ENCODE measurements at regions not wholly inside any gene's neighbourhood (a gene's known extent, or its start where the extent isn't known, plus 50 kb on each side); places are given as distances from the start of the nearest gene placed in this dataset.

DNA sequence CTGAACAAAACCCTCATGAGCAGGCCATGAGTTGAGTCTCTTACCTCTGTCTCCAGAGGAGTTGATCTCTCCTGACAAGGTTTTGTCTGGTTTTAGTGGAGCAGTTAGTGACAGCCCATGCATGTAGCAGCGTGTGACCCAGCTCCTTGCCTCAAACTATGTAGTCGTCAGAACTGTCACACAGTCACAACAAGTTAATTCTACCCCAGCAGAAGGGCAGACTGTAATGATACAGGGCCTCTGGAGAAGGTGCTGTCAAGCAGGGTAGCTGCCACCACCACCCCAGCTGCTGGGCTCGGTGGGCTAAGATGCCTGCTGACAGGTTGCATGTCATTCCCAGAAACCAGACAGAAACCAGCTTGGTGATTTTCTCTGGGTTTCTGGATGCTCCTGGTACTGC lies 194.5 kb downstream of the PSAT1 start:
- 92% methylated on average over 3 of the region's 3 CpGs; no CpG with 5 or more reads in 1 of the 2 experiments for WGBS, 2 experiments (ENCODE audit: extremely low coverage in 1 of 2, insufficient coverage in 1 of 2, insufficient read length in 1 of 2, insufficient replicate concordance in 2 of 2, low coverage in 1 of 2, low lambda C conversion rate in 2 of 2, missing lambda C conversion rate in 1 of 2)
- Histone ChIP-seq H3K18ac (ENCODE audit: extremely low read depth, low read length) (no peak overlapping the region), H3K56ac (replicated peaks; ENCODE audit: insufficient read length, low read depth, low read length) (no peak overlapping the region), H3K23ac (ENCODE audit: insufficient read length) (no peak overlapping the region), H2AFZ (ENCODE audit: low read length) (no peak overlapping the region), H2BK120ac (replicated peaks; ENCODE audit: low read depth, low read length) (no peak overlapping the region), H2BK12ac (ENCODE audit: low read depth, low read length) (no peak overlapping the region), H3K9me3 (ENCODE audit: insufficient read depth in 2 of 2, low read depth in 1 of 2, low read length in 1 of 2) (no peaks in the 10 kb centered on the region), H3K14ac (ENCODE audit: insufficient read length) (no peak overlapping the region), H3K23me2 (ENCODE audit: low read depth, low read length) (no peaks in the 10 kb centered on the region), H4K20me1 (replicated peaks in 1 of 2; ENCODE audit: control insufficient read depth in 1 of 2, insufficient read depth in 2 of 2, low read length in 2 of 2) (no peaks in the 10 kb centered on the region), H3K4me2 (ENCODE audit: insufficient read depth in 1 of 2, low read depth in 2 of 2, low read length in 2 of 2) (no peak overlapping the region), H3K79me2 (ENCODE audit: control insufficient read depth in 1 of 2, insufficient read depth in 2 of 2, low read length in 2 of 2) (no peaks in the 10 kb centered on the region), H4K5ac (ENCODE audit: insufficient read length, low read depth, low read length) (no peak overlapping the region), H3K4ac (replicated peaks; ENCODE audit: insufficient read length, low read depth, low read length) (no peak overlapping the region), H2BK15ac (ENCODE audit: low read length) (no peak overlapping the region), H4K91ac (replicated peaks; ENCODE audit: insufficient read length, low read length) (no peak overlapping the region), H2BK20ac (ENCODE audit: low read length) (no peak overlapping the region), H2BK5ac (ENCODE audit: low read depth, low read length) (no peak overlapping the region), H3K36me3 (ENCODE audit: control insufficient read depth in 2 of 4, insufficient read depth in 4 of 4, low read length in 3 of 4) (no peaks in the 10 kb centered on the region), H4K8ac (ENCODE audit: extremely low read depth, insufficient read depth, low read length) (no peak overlapping the region), H3K27ac (ENCODE audit: low read depth, low read length) (no peak overlapping the region), H3K9ac (replicated peaks in 1 of 4; ENCODE audit: extremely low read depth in 1 of 4, low read depth in 3 of 4, low read length in 3 of 4) (no peak overlapping the region), H3K4me1 (replicated peaks in 1 of 4; ENCODE audit: control insufficient read depth in 3 of 4, insufficient read depth in 4 of 4, low read length in 3 of 4) (no peaks in the 10 kb centered on the region), H3K4me3 (ENCODE audit: extremely low read depth in 1 of 4, insufficient read depth in 2 of 4, low read depth in 3 of 4, low read length in 4 of 4) (no peak overlapping the region), H3K79me1 (ENCODE audit: low read depth, low read length) (no peaks in the 10 kb centered on the region), H3K27me3 (replicated peaks in 1 of 4; ENCODE audit: control insufficient read depth in 3 of 4, extremely low read depth in 1 of 4, insufficient read depth in 3 of 4, low read length in 3 of 4) (no peaks in the 10 kb centered on the region), H2AK5ac (ENCODE audit: low read depth, low read length) (no peak overlapping the region)
- DNase-seq (ENCODE audit: low read depth in 1 of 2, low spot score in 2 of 2) (no peak), FAIRE-seq (no peak)
- CTCF ChIA-PET (ENCODE audit: partially characterized antibody): interaction anchor here (0.6 to 1.5 kb wide), 3 partner anchors 10 to 242 kb away, joined by 3 to 4 read pairs (median 3); no protein-coding TSS in a partner anchor
- POLR2A ChIA-PET (ENCODE audit: partially characterized antibody): no interaction called here
- TF ChIP-seq TEAD4 (IDR thresholded peaks at IDR 0.05; ENCODE audit: low read depth, low read length) (no peak), NANOG (IDR thresholded peaks at IDR 0.05; ENCODE audit: insufficient read depth, low read depth, low read length, poor library complexity, severe bottlenecking) (no peak), SRF (IDR thresholded peaks at IDR 0.05; ENCODE audit: low read depth, low read length) (no peak), SUZ12 (IDR thresholded peaks at IDR 0.05; ENCODE audit: low read length) (no peak), KDM5A (IDR thresholded peaks at IDR 0.05; ENCODE audit: low read length) (no peak), FOSL1 (IDR thresholded peaks at IDR 0.05; ENCODE audit: insufficient read depth, low read depth, low read length) (no peak), CREB1 (IDR thresholded peaks at IDR 0.05) (no peak), SP4 (IDR thresholded peaks at IDR 0.05; ENCODE audit: low read length) (no peak)
- TF ChIP-seq, protein P1, sequence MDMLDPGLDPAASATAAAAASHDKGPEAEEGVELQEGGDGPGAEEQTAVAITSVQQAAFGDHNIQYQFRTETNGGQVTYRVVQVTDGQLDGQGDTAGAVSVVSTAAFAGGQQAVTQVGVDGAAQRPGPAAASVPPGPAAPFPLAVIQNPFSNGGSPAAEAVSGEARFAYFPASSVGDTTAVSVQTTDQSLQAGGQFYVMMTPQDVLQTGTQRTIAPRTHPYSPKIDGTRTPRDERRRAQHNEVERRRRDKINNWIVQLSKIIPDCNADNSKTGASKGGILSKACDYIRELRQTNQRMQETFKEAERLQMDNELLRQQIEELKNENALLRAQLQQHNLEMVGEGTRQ (IDR thresholded peaks at IDR 0.05; ENCODE audit: low read length): no peak
